Neural cell (in vitro differentiated cells): ENCODE measurements at regions not wholly inside any gene's neighbourhood (a gene's known extent, or its start where the extent isn't known, plus 50 kb on each side); places are given as distances from the start of the nearest gene placed in this dataset.

Experiments
- H2AFZ ChIP-seq: fragments of 200-600, 300-800 bp; sonication (generic), shearing (Covaris generic); 2 replicates; pipeline ENCODE4 v1.6.0; 2014; ENCODE audit warnings: low read depth, mild to moderate bottlenecking, antibody characterized with exemption, low read length, moderate library complexity
- H3F3A ChIP-seq: fragments of 200-600 bp; shearing (Covaris generic); 2 replicates; pipeline ENCODE4 v1.6.1; 2016; ENCODE audit warnings: mild to moderate bottlenecking, moderate library complexity, mixed read lengths, antibody characterized with exemption, low read length; ENCODE audit not compliant: insufficient read depth, poor library complexity, severe bottlenecking
- H3K27ac ChIP-seq: fragments of 200-600, 300-800 bp; sonication (generic), shearing (Covaris generic); 2 replicates; pipeline ENCODE4 v1.5.1; 2014; ENCODE audit warnings: mild to moderate bottlenecking, low read length, moderate library complexity
- H3K27me3 ChIP-seq: fragments of 300-800, 200-600 bp; sonication (generic), shearing (Covaris generic); 2 replicates; pipeline ENCODE4 v1.6.0; 2014; ENCODE audit warnings: mild to moderate bottlenecking, low read depth, low read length, moderate library complexity; ENCODE audit not compliant: insufficient read depth
- H3K36me3 ChIP-seq: fragments of 300-800, 200-600 bp; sonication (generic), shearing (Covaris generic); 2 replicates; pipeline ENCODE4 v1.5.1; 2014; ENCODE audit warnings: mild to moderate bottlenecking, antibody characterized with exemption, low read length, moderate library complexity; ENCODE audit not compliant: insufficient read depth
- H3K4me2 ChIP-seq: fragments of 300-800, 200-600 bp; sonication (generic), shearing (Covaris generic); 2 replicates; pipeline ENCODE4 v1.6.0; 2014; ENCODE audit warnings: mild to moderate bottlenecking, low read length
- H3K4me3 ChIP-seq: fragments of 300-800, 200-600 bp; sonication (generic), shearing (Covaris generic); 2 replicates; pipeline ENCODE4 v1.5.1; 2014; ENCODE audit warnings: mild to moderate bottlenecking, low read length, moderate library complexity
- H3K79me2 ChIP-seq: fragments of 200-600 bp; shearing (Covaris generic); replicated peaks from 2 replicates; pipeline ENCODE4 v1.6.0; 2014; ENCODE audit warnings: mild to moderate bottlenecking, low read length, moderate library complexity; ENCODE audit not compliant: insufficient read depth
- H3K9ac ChIP-seq: fragments of 300-800, 200-600 bp; sonication (generic), shearing (Covaris generic); 2 replicates; pipeline ENCODE4 v1.6.1; 2016; ENCODE audit warnings: mild to moderate bottlenecking, low read length, mixed read lengths
- H3K9me2 ChIP-seq: fragments of 200-600 bp; shearing (Covaris generic); 2 replicates; pipeline ENCODE4 v1.6.1; 2016; ENCODE audit warnings: mild to moderate bottlenecking, low read length, mixed read lengths; ENCODE audit not compliant: insufficient read depth
- H3K9me3 ChIP-seq: fragments of 200-600, 300-800 bp; sonication (generic), shearing (Covaris generic); 2 replicates; pipeline ENCODE4 v1.6.1; 2016; ENCODE audit warnings: mild to moderate bottlenecking, mixed run types, low read length, moderate library complexity, mixed read lengths
- H4K20me1 ChIP-seq: fragments of 200-600 bp; shearing (Covaris generic); 2 replicates; pipeline ENCODE4 v1.6.1; 2016; ENCODE audit warnings: mild to moderate bottlenecking, mixed run types; ENCODE audit not compliant: insufficient read depth
- CTCF ChIP-seq: fragments of 450-650 bp; IDR thresholded peaks from 2 replicates; pipeline ENCODE4 v1.5.1; 2014; ENCODE audit warnings: antibody characterized with exemption, mild to moderate bottlenecking, moderate library complexity; ENCODE audit not compliant: poor library complexity, severe bottlenecking
- EP300 ChIP-seq: fragments of 450-650 bp; conservative IDR thresholded peaks from 2 replicates; pipeline ENCODE4 v1.6.1; 2014; ENCODE audit warnings: antibody characterized with exemption, mild to moderate bottlenecking, moderate library complexity; ENCODE audit not compliant: poor library complexity, severe bottlenecking
- EZH2 ChIP-seq: fragments of 200-600, 300-800 bp; shearing (Covaris generic), sonication (generic); IDR thresholded peaks from 2 replicates; pipeline ENCODE4 v1.6.1; 2014; ENCODE audit warnings: antibody characterized with exemption, low read length, borderline replicate concordance, mild to moderate bottlenecking; ENCODE audit not compliant: insufficient read depth, poor library complexity, severe bottlenecking
- MXI1 ChIP-seq: fragments of 450-650 bp; conservative IDR thresholded peaks from 2 replicates; pipeline ENCODE4 v1.6.1; 2014; ENCODE audit warnings: antibody characterized with exemption, mild to moderate bottlenecking; ENCODE audit not compliant: poor library complexity, severe bottlenecking
- POLR2AphosphoS5 ChIP-seq: IDR thresholded peaks from 2 replicates; pipeline ENCODE4 v1.6.1; 2012
- RAD21 ChIP-seq: fragments of 450-650 bp; conservative IDR thresholded peaks from 2 replicates; pipeline ENCODE4 v1.6.1; 2014; ENCODE audit warnings: antibody characterized with exemption, mild to moderate bottlenecking, moderate library complexity
- REST ChIP-seq: IDR thresholded peaks from 2 replicates; pipeline ENCODE4 v1.6.1; 2012; ENCODE audit warnings: borderline replicate concordance
- SMC3 ChIP-seq: fragments of 450-650 bp; conservative IDR thresholded peaks from 2 replicates; pipeline ENCODE4 v1.6.1; 2014; ENCODE audit warnings: antibody characterized with exemption, mild to moderate bottlenecking, moderate library complexity; ENCODE audit not compliant: poor library complexity
- TAF1 ChIP-seq: IDR thresholded peaks from 2 replicates; pipeline ENCODE4 v1.6.1; 2012; ENCODE audit warnings: low read depth

DNA sequence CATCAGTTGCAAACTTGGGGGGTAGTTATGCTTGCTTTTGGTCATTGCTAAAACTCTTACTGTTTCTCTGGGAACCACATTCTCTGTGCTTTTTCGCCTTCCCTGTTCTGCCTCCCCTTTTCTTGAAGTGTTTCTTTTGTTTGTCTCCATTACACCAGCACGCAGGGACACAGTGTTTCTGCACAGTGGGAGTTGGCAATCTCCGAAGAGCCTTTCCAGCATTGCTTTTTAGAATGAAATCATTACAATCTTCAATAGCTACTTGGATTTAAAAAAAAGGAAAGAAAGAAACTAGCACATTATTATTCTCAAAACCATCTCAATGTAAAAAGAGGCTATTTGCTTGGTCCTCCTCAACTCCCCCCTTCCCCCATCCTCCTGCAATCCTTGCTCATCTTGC, 536.7 kb upstream of the MMS22L start:
- Histone ChIP-seq H2AFZ (peak overlapping the region; percentile 5), H3K27me3 (no peaks in the 10 kb centered on the region), H3F3A (no peaks in the 10 kb centered on the region), H4K20me1 (no peaks in the 10 kb centered on the region), H3K4me2 (peak overlapping the region; percentile 29), H3K4me3 (peak overlapping the region; percentile 11), H3K9me3 (no peaks in the 10 kb centered on the region), H3K36me3 (no peaks in the 10 kb centered on the region), H3K79me2 (no peaks in the 10 kb centered on the region), H3K9ac (peak overlapping the region; percentile 2), H3K9me2 (no peaks in the 10 kb centered on the region), H3K27ac (peak overlapping the region; percentile 57)
- TF ChIP-seq EP300: peak; percentile 17
- TF ChIP-seq RAD21: peak; percentile 15
- peak; percentile 32 for TF ChIP-seq POLR2AphosphoS5
- TF ChIP-seq CTCF: no peak
- TF ChIP-seq REST: peak; percentile 2

- Histone ChIP-seq H3K4me2 (no peak overlapping the region), H2AFZ (no peak overlapping the region), H4K20me1 (no peaks in the 10 kb centered on the region), H3K27ac (peak overlapping the region; percentile 57), H3K9ac (peak overlapping the region; percentile 2), H3F3A (no peaks in the 10 kb centered on the region), H3K9me3 (no peaks in the 10 kb centered on the region), H3K27me3 (no peaks in the 10 kb centered on the region), H3K36me3 (no peaks in the 10 kb centered on the region), H3K4me3 (no peak overlapping the region), H3K79me2 (no peaks in the 10 kb centered on the region), H3K9me2 (no peaks in the 10 kb centered on the region)
- TF ChIP-seq EP300: no peak
- TF ChIP-seq EZH2: no peak
- no peak for TF ChIP-seq RAD21
- TF ChIP-seq MXI1: no peak
- TF ChIP-seq SMC3: no peak
- no peak for TF ChIP-seq POLR2AphosphoS5
- TF ChIP-seq CTCF: no peak
- TF ChIP-seq TAF1: no peak
Measured at GRCh38 chr6:97820400-97820799, 537.4 kb upstream of the MMS22L start.
